NT2/D1 (cell line): ENCODE measurements at regions not wholly inside any gene's neighbourhood (a gene's known extent, or its start where the extent isn't known, plus 50 kb on each side); places are given as distances from the start of the nearest gene placed in this dataset.
"Not testable (repeated sequence)": the region's sequence is repeated elsewhere in the genome, so short reads cannot be mapped to it uniquely, and the experiment has no call there.

Experiments used
- DNase-seq: peaks from one replicate; pipeline ENCODE4 v3.0.0-alpha.2; 2011; ENCODE audit warnings: low read depth, low spot score
- H3K27me3 ChIP-seq: 2 replicates; pipeline ENCODE4 v1.6.0; 2011; ENCODE audit warnings: mild to moderate bottlenecking; ENCODE audit not compliant: insufficient read length, insufficient read depth
- H3K36me3 ChIP-seq: 2 replicates; pipeline ENCODE4 v1.6.1; 2011; ENCODE audit warnings: mild to moderate bottlenecking, low read length, mixed read lengths; ENCODE audit not compliant: insufficient read depth, insufficient read length
- H3K4me1 ChIP-seq: 2 replicates; pipeline ENCODE4 v1.5.1; 2011; ENCODE audit not compliant: insufficient read depth, insufficient read length
- H3K4me3 ChIP-seq: 2 replicates; pipeline ENCODE4 v1.5.1; 2011; ENCODE audit warnings: low read depth; ENCODE audit not compliant: insufficient read length
- H3K9ac ChIP-seq: 2 replicates; pipeline ENCODE4 v1.6.0; 2011; ENCODE audit warnings: low read depth; ENCODE audit not compliant: insufficient read length
- H3K9me3 ChIP-seq: 2 replicates; pipeline ENCODE4 v1.5.1; 2011; ENCODE audit warnings: mild to moderate bottlenecking, low read length; ENCODE audit not compliant: insufficient read depth
- SUZ12 ChIP-seq: IDR thresholded peaks from 2 replicates; pipeline ENCODE4 v1.6.1; 2011; ENCODE audit not compliant: insufficient read length, insufficient read depth; ENCODE audit errors: extremely low read depth
- YY1 ChIP-seq: IDR thresholded peaks from 2 replicates; pipeline ENCODE4 v1.6.1; 2011; ENCODE audit not compliant: insufficient read length, insufficient read depth
- ZNF274 ChIP-seq: IDR thresholded peaks from 2 replicates; pipeline ENCODE4 v1.6.1; 2011; ENCODE audit warnings: mild to moderate bottlenecking, low read depth, low read length

GRCh38 chr10:94146746-94147145 lies 153.0 kb downstream of the PLCE1 start:
- DNase-seq: no peak
- Histone ChIP-seq H3K4me3 (no peak overlapping the region), H3K9me3 (no peaks in the 10 kb centered on the region), H3K36me3 (no peaks in the 10 kb centered on the region), H3K9ac (no peak overlapping the region), H3K4me1 (no peaks in the 10 kb centered on the region), H3K27me3 (no peaks in the 10 kb centered on the region)
- TF ChIP-seq YY1 (no peak), ZNF274 (no peak), SUZ12 (no peak)

GRCh38 chr10:94149702-94150101 lies 156.0 kb downstream of the PLCE1 start:
- no peak overlapping the region for H3K4me3 ChIP-seq
- H3K36me3 ChIP-seq: no peaks in the 10 kb centered on the region
- no peaks in the 10 kb centered on the region for H3K4me1 ChIP-seq
- TF ChIP-seq ZNF274 (no peak), YY1 (no peak), SUZ12 (no peak)
- no peaks in the 10 kb centered on the region for H3K9me3 ChIP-seq
- H3K27me3 ChIP-seq: no peaks in the 10 kb centered on the region
- H3K9ac ChIP-seq: no peak overlapping the region
- no peak for DNase-seq

- Histone ChIP-seq H3K9ac (no peak overlapping the region), H3K4me3 (no peak overlapping the region), H3K9me3 (no peaks in the 10 kb centered on the region), H3K27me3 (no peaks in the 10 kb centered on the region), H3K36me3 (no peaks in the 10 kb centered on the region), H3K4me1 (no peaks in the 10 kb centered on the region)
- DNase-seq: no peak
- no peak for TF ChIP-seq ZNF274
- TF ChIP-seq YY1: no peak
- TF ChIP-seq SUZ12: no peak
Measured at GRCh38 chr10:94150541-94151184, 156.9 kb downstream of the PLCE1 start.

GRCh38 chr10:94155722-94156271 lies 162.1 kb downstream of the PLCE1 start:
- H3K36me3 ChIP-seq: no peaks in the 10 kb centered on the region
- no peak for TF ChIP-seq ZNF274
- TF ChIP-seq YY1: no peak
- no peak for TF ChIP-seq SUZ12
- no peaks in the 10 kb centered on the region for H3K27me3 ChIP-seq
- H3K4me3 ChIP-seq: no peak overlapping the region
- no peaks in the 10 kb centered on the region for H3K9me3 ChIP-seq
- H3K9ac ChIP-seq: no peak overlapping the region
- no peak for DNase-seq
- no peaks in the 10 kb centered on the region for H3K4me1 ChIP-seq

GRCh38 chr10:94156453-94156852 lies 162.7 kb downstream of the PLCE1 start:
- H3K4me3 ChIP-seq: no peak overlapping the region
- H3K9ac ChIP-seq: no peak overlapping the region
- DNase-seq: no peak
- H3K4me1 ChIP-seq: no peaks in the 10 kb centered on the region
- no peaks in the 10 kb centered on the region for H3K9me3 ChIP-seq
- no peak for TF ChIP-seq ZNF274
- no peaks in the 10 kb centered on the region for H3K36me3 ChIP-seq
- no peaks in the 10 kb centered on the region for H3K27me3 ChIP-seq

GRCh38 chr10:94165158-94165611 lies 171.5 kb downstream of the PLCE1 start:
- H3K9ac ChIP-seq, H3K4me3 ChIP-seq, H3K27me3 ChIP-seq, H3K9me3 ChIP-seq, H3K36me3 ChIP-seq, H3K4me1 ChIP-seq: not testable (repeated sequence)
- peak; percentile 2 for DNase-seq

- no peaks in the 10 kb centered on the region for H3K4me1 ChIP-seq
- TF ChIP-seq ZNF274 (no peak), YY1 (no peak), SUZ12 (no peak)
- DNase-seq: no peak
Measured at GRCh38 chr10:94172332-94172731, 178.6 kb downstream of the PLCE1 start.

GRCh38 chr10:94173594-94173993 lies 179.9 kb downstream of the PLCE1 start:
- TF ChIP-seq ZNF274 (no peak), YY1 (no peak), SUZ12 (no peak)
- no peaks in the 10 kb centered on the region for H3K4me1 ChIP-seq
- no peaks in the 10 kb centered on the region for H3K36me3 ChIP-seq
- H3K27me3 ChIP-seq: no peaks in the 10 kb centered on the region
- H3K4me3 ChIP-seq: no peak overlapping the region
- H3K9me3 ChIP-seq: no peaks in the 10 kb centered on the region
- no peak for DNase-seq
- H3K9ac ChIP-seq: no peak overlapping the region

More at GRCh38 chr10:94172332-94172731, 178.6 kb downstream of the PLCE1 start:
- Histone ChIP-seq H3K36me3 (no peaks in the 10 kb centered on the region), H3K9me3 (no peaks in the 10 kb centered on the region), H3K9ac (no peak overlapping the region), H3K27me3 (no peaks in the 10 kb centered on the region), H3K4me3 (no peak overlapping the region)
